ENCODE measurements at regions not wholly inside any gene's neighbourhood (a gene's known extent, or its start where the extent isn't known, plus 50 kb on each side); places are given as distances from the start of the nearest gene placed in this dataset.
"Not testable (repeated sequence)": the region's sequence is repeated elsewhere in the genome, so short reads cannot be mapped to it uniquely, and the experiment has no call there.

GRCh38 chr3:177891569-177891968, 644.7 kb upstream of the KCNMB2 start:
- TF ChIP-seq ARHGAP35 (CRISPR knock-in tag; IDR thresholded peaks at IDR 0.05; ENCODE audit: borderline replicate concordance); HINFP (CRISPR knock-in tag; IDR thresholded peaks at IDR 0.05; ENCODE audit: low read depth); MLX (CRISPR knock-in tag; IDR thresholded peaks at IDR 0.05); CTCF (CRISPR knock-in tag; IDR thresholded peaks at IDR 0.05); ZSCAN30 (CRISPR knock-in tag; IDR thresholded peaks at IDR 0.05); NR3C1 (CRISPR knock-in tag; IDR thresholded peaks at IDR 0.05); TAF1 (CRISPR knock-in tag; IDR thresholded peaks at IDR 0.05); EP300 (IDR thresholded peaks at IDR 0.05; ENCODE audit: low read depth in 2 of 2, low read length in 2 of 2); EP300 (CRISPR knock-in tag; IDR thresholded peaks at IDR 0.05; ENCODE audit: borderline replicate concordance); NFYB (CRISPR knock-in tag; IDR thresholded peaks at IDR 0.05); JUN (CRISPR knock-in tag; IDR thresholded peaks at IDR 0.05); ZNF629 (CRISPR knock-in tag; conservative IDR thresholded peaks at IDR 0.05); ZNF207 (IDR thresholded peaks at IDR 0.05; ENCODE audit: borderline replicate concordance); ZNF12 (CRISPR knock-in tag; IDR thresholded peaks at IDR 0.05); ZNF614 (CRISPR knock-in tag; IDR thresholded peaks at IDR 0.05; ENCODE audit: borderline replicate concordance): not testable (repeated sequence)
